SK-N-MC (cell line): ENCODE measurements at regions not wholly inside any gene's neighbourhood (a gene's known extent, or its start where the extent isn't known, plus 50 kb on each side); places are given as distances from the start of the nearest gene placed in this dataset.

Experiments used
- EZH2 ChIP-seq: fragments of 200-600 bp; sonication (generic); IDR thresholded peaks from one replicate; pipeline ENCODE4 v1.6.1; 2017; ENCODE audit warnings: antibody characterized with exemption
- POLR2AphosphoS5 ChIP-seq: IDR thresholded peaks from 2 replicates; pipeline ENCODE4 v1.6.1; 2012; ENCODE audit warnings: mild to moderate bottlenecking, low read depth, low read length, borderline replicate concordance

GRCh38 chr9:108789742-108790141, 66.0 kb downstream of the ACTL7B start:
- TF ChIP-seq EZH2 (no peak), POLR2AphosphoS5 (no peak)
